Uterus (tissue), 3 donors: ENCODE measurements at regions not wholly inside any gene's neighbourhood (a gene's known extent, or its start where the extent isn't known, plus 50 kb on each side); places are given as distances from the start of the nearest gene placed in this dataset.
"Not testable (repeated sequence)": the region's sequence is repeated elsewhere in the genome, so short reads cannot be mapped to it uniquely, and the experiment has no call there.

Experiments used
- DNase-seq, 2 donors: peaks; one replicate each; pipeline ENCODE4 v3.0.0-alpha.2; 2019 to 2020
- H3K27ac ChIP-seq, 2 donors: fragments of 200-600 bp; sonication (generic); 1 replicate in 1 of 2; 2 replicates in 1 of 2; pipeline ENCODE4 v1.5.1; 2016 to 2018
- H3K27me3 ChIP-seq, 2 donors: fragments of 200-600 bp; sonication (generic); one replicate each; pipeline ENCODE4 v1.5.1; 2018 to 2019; ENCODE audit warnings: control low read depth in 1 of 2
- H3K36me3 ChIP-seq, 2 donors: fragments of 200-600 bp; sonication (generic); one replicate each; pipeline ENCODE4 v1.5.1; 2019; ENCODE audit warnings: control low read depth in 1 of 2
- H3K4me1 ChIP-seq, 2 donors: fragments of 200-600 bp; sonication (generic); one replicate each; pipeline ENCODE4 v1.5.1; 2018 to 2019; ENCODE audit warnings: control low read depth in 1 of 2
- H3K4me3 ChIP-seq, 2 donors: fragments of 200-600 bp; sonication (generic); 1 replicate in 1 of 2; 2 replicates in 1 of 2; pipeline ENCODE4 v1.5.1; 2018 to 2019; ENCODE audit warnings: mild to moderate bottlenecking in 1 of 2
- H3K9me3 ChIP-seq, 2 donors: fragments of 200-600 bp; sonication (generic); one replicate each; pipeline ENCODE4 v1.5.1; 2019; ENCODE audit warnings: control low read depth in 1 of 2
- POLR2A ChIP-seq, 2 donors: fragments of 450-650 bp; IDR thresholded peaks; one replicate each; pipeline ENCODE4 v1.6.1; 2016; ENCODE audit warnings: antibody characterized with exemption in 2 of 2, mild to moderate bottlenecking in 1 of 2, moderate library complexity in 1 of 2
- intact Hi-C: fragments of 100-400 bp; cut with DNase I; formaldehyde crosslinking; loops from one replicate; pipeline ENCODE4 v1.15.1; 2023; ENCODE audit warnings: low total_unique reads
- TF ChIP-seq, protein P1 (sequence below), 4 experiments: fragments of 200-600 bp in 2 of 4; fragments of 450-650 bp in 2 of 4; sonication (generic) in 2 of 4; IDR thresholded peaks; one replicate each; pipeline ENCODE4 v1.5.1; 2016 to 2019; ENCODE audit warnings: antibody characterized with exemption in 4 of 4, mild to moderate bottlenecking in 2 of 4, moderate library complexity in 1 of 4
- donor health status: DM: yes; HTN: yes; CAD: no.

DNA sequence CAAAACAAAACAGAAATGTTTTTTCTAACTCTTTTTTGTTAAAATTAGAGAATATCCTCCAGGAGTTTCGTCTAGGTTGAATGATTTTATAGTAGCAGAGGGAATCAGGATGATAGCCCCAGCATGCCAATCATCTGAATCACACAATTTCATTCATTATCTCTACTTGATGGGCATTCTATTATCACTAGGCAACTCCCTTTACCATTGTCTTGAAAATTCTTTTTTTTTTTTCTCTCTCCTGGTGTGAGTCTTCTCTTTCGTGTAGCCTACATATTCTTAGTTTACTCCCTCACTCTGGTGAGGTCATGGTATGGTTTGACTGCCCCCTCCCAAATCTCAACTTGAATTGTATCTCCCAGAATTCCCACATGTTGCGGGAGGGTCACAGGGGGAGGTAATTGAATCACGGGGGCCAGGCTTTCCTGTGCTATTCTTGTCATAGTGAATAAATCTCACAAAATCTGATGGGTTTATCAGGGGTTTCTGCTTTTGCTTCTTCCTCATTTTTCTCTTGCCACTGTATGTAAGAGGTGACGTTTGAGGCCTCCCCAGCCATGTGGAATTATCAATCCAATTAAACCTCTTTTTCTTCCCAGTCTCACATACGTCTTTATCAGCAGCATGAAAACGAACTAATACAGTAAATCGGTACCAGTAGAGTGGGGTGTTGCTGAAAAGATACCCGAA, 105.0 kb downstream of the OTUD1 start:
- Histone ChIP-seq H3K27ac (no peak overlapping the region), H3K9me3 (no peaks in the 10 kb centered on the region), H3K36me3 (no peaks in the 10 kb centered on the region), H3K4me3 (no peak overlapping the region), H3K4me1 (no peaks in the 10 kb centered on the region), H3K27me3 (no peaks in the 10 kb centered on the region)
- DNase-seq, result no peak
- intact Hi-C loops, result no loop called here
- TF ChIP-seq POLR2A (IDR thresholded peaks at IDR 0.05), result no peak
- TF ChIP-seq, protein P1, sequence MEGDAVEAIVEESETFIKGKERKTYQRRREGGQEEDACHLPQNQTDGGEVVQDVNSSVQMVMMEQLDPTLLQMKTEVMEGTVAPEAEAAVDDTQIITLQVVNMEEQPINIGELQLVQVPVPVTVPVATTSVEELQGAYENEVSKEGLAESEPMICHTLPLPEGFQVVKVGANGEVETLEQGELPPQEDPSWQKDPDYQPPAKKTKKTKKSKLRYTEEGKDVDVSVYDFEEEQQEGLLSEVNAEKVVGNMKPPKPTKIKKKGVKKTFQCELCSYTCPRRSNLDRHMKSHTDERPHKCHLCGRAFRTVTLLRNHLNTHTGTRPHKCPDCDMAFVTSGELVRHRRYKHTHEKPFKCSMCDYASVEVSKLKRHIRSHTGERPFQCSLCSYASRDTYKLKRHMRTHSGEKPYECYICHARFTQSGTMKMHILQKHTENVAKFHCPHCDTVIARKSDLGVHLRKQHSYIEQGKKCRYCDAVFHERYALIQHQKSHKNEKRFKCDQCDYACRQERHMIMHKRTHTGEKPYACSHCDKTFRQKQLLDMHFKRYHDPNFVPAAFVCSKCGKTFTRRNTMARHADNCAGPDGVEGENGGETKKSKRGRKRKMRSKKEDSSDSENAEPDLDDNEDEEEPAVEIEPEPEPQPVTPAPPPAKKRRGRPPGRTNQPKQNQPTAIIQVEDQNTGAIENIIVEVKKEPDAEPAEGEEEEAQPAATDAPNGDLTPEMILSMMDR (IDR thresholded peaks at IDR 0.05), result no peak

- H3K4me1 ChIP-seq, H3K9me3 ChIP-seq, DNase-seq, H3K4me3 ChIP-seq, intact Hi-C loops, H3K27ac ChIP-seq, H3K27me3 ChIP-seq, H3K36me3 ChIP-seq: not testable (repeated sequence)
These were observed 107.0 kb downstream of the OTUD1 start for GRCh38 chr10:23545866-23546265.

DNA sequence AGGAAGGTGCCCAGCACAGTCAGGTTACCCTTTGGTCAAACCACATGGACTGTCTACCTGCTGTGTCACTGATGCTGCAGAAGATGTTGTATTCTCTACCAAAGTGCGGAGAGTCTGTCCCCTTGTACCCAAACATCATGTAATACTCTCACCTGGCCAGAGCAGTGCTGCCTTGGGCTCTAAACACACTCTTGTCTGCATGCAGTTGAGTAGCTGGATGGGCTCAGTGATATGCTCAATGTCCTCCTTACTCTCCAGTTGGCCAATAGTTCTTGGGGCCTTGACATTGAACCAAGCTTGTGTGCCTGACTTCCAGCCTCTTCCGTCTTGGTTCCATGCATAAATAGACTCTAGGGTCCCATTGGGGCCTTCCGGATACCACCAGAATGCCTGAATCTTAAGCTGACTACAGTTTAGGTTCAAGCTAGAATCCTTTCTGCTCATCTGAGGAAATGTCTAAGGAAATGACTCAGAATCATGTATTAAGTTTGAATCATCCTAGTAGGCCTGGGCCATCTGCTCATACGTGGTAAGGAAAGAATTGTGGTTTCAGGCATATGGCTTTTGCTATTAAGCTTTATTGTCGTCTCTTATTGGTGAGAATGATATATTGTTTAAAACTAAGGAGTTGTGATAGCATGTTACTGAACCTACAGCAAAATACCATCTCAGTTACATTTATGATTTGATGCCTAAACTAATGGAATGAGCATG, 118.0 kb downstream of the OTUD1 start:
- no peak overlapping the region for H3K4me3 ChIP-seq
- no peaks in the 10 kb centered on the region for H3K36me3 ChIP-seq
- H3K9me3 ChIP-seq, result peaks cover 0 to 3% of the 10 kb centered on the region in 2 donors
- intact Hi-C loops, result no loop called here
- H3K27me3 ChIP-seq, result no peaks in the 10 kb centered on the region
- no peaks in the 10 kb centered on the region for H3K4me1 ChIP-seq
- no peak overlapping the region for H3K27ac ChIP-seq
- TF ChIP-seq, protein P1 (IDR thresholded peaks at IDR 0.05), result no peak
- no peak for TF ChIP-seq POLR2A (IDR thresholded peaks at IDR 0.05)
- no peak for DNase-seq

GRCh38 chr10:23557777-23558176, 118.9 kb downstream of the OTUD1 start:
- no peak overlapping the region for H3K4me3 ChIP-seq
- no peaks in the 10 kb centered on the region for H3K27me3 ChIP-seq
- intact Hi-C loops, result no loop called here
- no peak overlapping the region for H3K27ac ChIP-seq
- no peaks in the 10 kb centered on the region for H3K36me3 ChIP-seq
- TF ChIP-seq, protein P1 (IDR thresholded peaks at IDR 0.05), result no peak
- TF ChIP-seq POLR2A (IDR thresholded peaks at IDR 0.05), result no peak
- H3K9me3 ChIP-seq, result peaks cover 0 to 3% of the 10 kb centered on the region in 2 donors
- no peaks in the 10 kb centered on the region for H3K4me1 ChIP-seq
- DNase-seq, result no peak

GRCh38 chr10:23558361-23558799, 119.5 kb downstream of the OTUD1 start:
- intact Hi-C loops, result no loop called here
- Histone ChIP-seq H3K27ac (no peak overlapping the region), H3K27me3 (no peaks in the 10 kb centered on the region), H3K4me1 (no peaks in the 10 kb centered on the region), H3K4me3 (no peak overlapping the region), H3K9me3 (peaks cover 0 to 3% of the 10 kb centered on the region in 2 donors), H3K36me3 (no peaks in the 10 kb centered on the region)
- no peak for DNase-seq
- TF ChIP-seq, protein P1 (IDR thresholded peaks at IDR 0.05), result no peak
- no peak for TF ChIP-seq POLR2A (IDR thresholded peaks at IDR 0.05)
